Breast epithelium (tissue), 4 donors: ENCODE measurements at regions not wholly inside any gene's neighbourhood (a gene's known extent, or its start where the extent isn't known, plus 50 kb on each side); places are given as distances from the start of the nearest gene placed in this dataset.

Experiments
- DNase-seq, 2 donors: peaks; one replicate each; pipeline ENCODE4 v3.0.0-alpha.2; 2019; ENCODE audit warnings: low spot score in 2 of 2
- H3K27ac ChIP-seq, 2 donors: fragments of 200-600 bp; sonication (generic) in 1 of 2; one replicate each; pipeline ENCODE4 v1.5.1; 2016 to 2019; ENCODE audit warnings: mild to moderate bottlenecking in 1 of 2
- H3K27me3 ChIP-seq, 2 donors: fragments of 200-600 bp; sonication (generic) in 1 of 2; one replicate each; pipeline versions ENCODE4 v1.5.1 to v1.6.0; 2017 to 2019; ENCODE audit warnings: control low read depth in 1 of 2, mild to moderate bottlenecking in 1 of 2
- H3K36me3 ChIP-seq: fragments of 200-600 bp; one replicate; pipeline ENCODE4 v1.5.1; 2019
- H3K4me1 ChIP-seq, 2 donors: fragments of 200-600 bp; sonication (generic); one replicate each; pipeline ENCODE4 v1.5.1; 2016 to 2019; ENCODE audit warnings: control low read depth in 1 of 2
- H3K4me3 ChIP-seq, 3 donors: fragments of 200-600 bp; sonication (generic); 1 replicate in 2 of 3; 2 replicates in 1 of 3; pipeline ENCODE4 v1.5.1; 2016 to 2019; ENCODE audit warnings: mild to moderate bottlenecking in 3 of 3, moderate library complexity in 2 of 3
- H3K9me3 ChIP-seq, 2 donors: fragments of 200-600 bp; sonication (generic) in 1 of 2; one replicate each; pipeline ENCODE4 v1.5.1; 2016 to 2019; ENCODE audit warnings: control low read depth in 1 of 2
- POLR2A ChIP-seq: fragments of 450-650 bp; IDR thresholded peaks from one replicate; pipeline ENCODE4 v1.6.1; 2016; ENCODE audit warnings: antibody characterized with exemption, mild to moderate bottlenecking, moderate library complexity
- POLR2AphosphoS5 ChIP-seq, 3 donors: sonication (generic); formaldehyde crosslinking; IDR thresholded peaks; one replicate each; pipeline ENCODE4 v1.6.1; 2017; ENCODE audit warnings: antibody characterized with exemption in 3 of 3
- intact Hi-C: fragments of 100-400 bp; cut with DNase I; formaldehyde crosslinking; loops from one replicate; pipeline ENCODE4 v1.15.1; 2023; ENCODE audit warnings: low total_unique reads
- TF ChIP-seq, protein P1 (sequence below), 3 donors: fragments of 450-650 bp; IDR thresholded peaks; one replicate each; pipeline ENCODE4 v1.5.1; 2016 to 2017; ENCODE audit warnings: antibody characterized with exemption in 3 of 3, mild to moderate bottlenecking in 3 of 3, moderate library complexity in 3 of 3

DNA sequence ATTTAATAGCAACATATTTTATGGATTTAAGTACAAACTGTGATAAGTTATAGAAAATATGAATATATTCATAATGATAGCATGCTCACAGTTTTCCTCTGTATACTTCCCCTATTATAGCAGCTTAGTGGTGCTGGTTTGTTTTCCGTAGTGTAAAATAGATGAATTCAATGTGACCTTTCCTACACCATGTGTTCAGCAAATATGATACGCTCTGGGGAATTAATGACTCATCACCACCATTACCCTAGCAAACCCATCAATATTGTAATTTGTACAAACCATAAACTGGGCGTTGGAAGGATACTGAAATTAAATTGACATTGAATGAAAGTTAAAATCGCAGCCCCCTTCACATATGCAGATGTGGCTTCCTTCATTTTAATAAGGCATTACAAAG is 58.7 kb upstream of the CDH19 start:
- Histone ChIP-seq H3K27ac (no peak overlapping the region), H3K4me3 (no peak overlapping the region), H3K9me3 (no peaks in the 10 kb centered on the region), H3K27me3 (no peaks in the 10 kb centered on the region), H3K36me3 (no peaks in the 10 kb centered on the region), H3K4me1 (no peaks in the 10 kb centered on the region)
- TF ChIP-seq, protein P1, sequence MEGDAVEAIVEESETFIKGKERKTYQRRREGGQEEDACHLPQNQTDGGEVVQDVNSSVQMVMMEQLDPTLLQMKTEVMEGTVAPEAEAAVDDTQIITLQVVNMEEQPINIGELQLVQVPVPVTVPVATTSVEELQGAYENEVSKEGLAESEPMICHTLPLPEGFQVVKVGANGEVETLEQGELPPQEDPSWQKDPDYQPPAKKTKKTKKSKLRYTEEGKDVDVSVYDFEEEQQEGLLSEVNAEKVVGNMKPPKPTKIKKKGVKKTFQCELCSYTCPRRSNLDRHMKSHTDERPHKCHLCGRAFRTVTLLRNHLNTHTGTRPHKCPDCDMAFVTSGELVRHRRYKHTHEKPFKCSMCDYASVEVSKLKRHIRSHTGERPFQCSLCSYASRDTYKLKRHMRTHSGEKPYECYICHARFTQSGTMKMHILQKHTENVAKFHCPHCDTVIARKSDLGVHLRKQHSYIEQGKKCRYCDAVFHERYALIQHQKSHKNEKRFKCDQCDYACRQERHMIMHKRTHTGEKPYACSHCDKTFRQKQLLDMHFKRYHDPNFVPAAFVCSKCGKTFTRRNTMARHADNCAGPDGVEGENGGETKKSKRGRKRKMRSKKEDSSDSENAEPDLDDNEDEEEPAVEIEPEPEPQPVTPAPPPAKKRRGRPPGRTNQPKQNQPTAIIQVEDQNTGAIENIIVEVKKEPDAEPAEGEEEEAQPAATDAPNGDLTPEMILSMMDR (IDR thresholded peaks at IDR 0.05): no peak
- TF ChIP-seq POLR2A (no peak), POLR2AphosphoS5 (IDR thresholded peaks at IDR 0.05) (no peak)
- no peak for DNase-seq
- intact Hi-C loops: no loop called here

DNA sequence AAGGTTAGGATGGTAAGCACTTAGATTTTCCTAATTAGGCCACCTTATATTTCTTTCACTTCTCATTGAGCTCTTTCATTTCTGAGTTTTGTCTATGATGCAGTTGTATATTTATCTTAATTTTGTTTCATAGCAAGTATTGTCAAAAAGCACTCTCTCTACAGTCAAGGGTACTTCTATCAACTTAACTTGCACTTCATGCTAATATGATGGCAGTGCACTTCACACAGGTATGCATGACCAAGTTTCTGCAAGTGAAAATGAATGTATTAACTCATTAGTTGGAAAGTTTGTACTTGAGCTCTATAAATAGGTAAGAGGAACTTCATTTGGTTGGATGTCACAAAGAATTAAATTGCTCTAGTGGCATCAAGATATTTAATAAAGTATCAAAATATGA is 51.5 kb upstream of the CDH19 start:
- H3K27me3 ChIP-seq: no peaks in the 10 kb centered on the region
- no peaks in the 10 kb centered on the region for H3K36me3 ChIP-seq
- TF ChIP-seq POLR2A (no peak), POLR2AphosphoS5 (IDR thresholded peaks at IDR 0.05) (no peak)
- TF ChIP-seq, protein P1 (IDR thresholded peaks at IDR 0.05): no peak
- no peak overlapping the region for H3K4me3 ChIP-seq
- DNase-seq: no peak
- H3K9me3 ChIP-seq: no peaks in the 10 kb centered on the region
- H3K27ac ChIP-seq: no peak overlapping the region
- intact Hi-C loops: no loop called here
- no peaks in the 10 kb centered on the region for H3K4me1 ChIP-seq
